ENCODE measurements at regions not wholly inside any gene's neighbourhood (a gene's known extent, or its start where the extent isn't known, plus 50 kb on each side); places are given as distances from the start of the nearest gene placed in this dataset.

GRCh38 chr11:101277036-101277435 is 147.4 kb upstream of the PGR start:
- TF ChIP-seq POLR2A (IDR thresholded peaks at IDR 0.05) (no peak), CTCF (IDR thresholded peaks at IDR 0.05) (no peak), POLR2AphosphoS5 (IDR thresholded peaks at IDR 0.05) (no peak)

All from prostate gland (tissue), 2 donors.